PC-3 (cell line): ENCODE measurements at regions not wholly inside any gene's neighbourhood (a gene's known extent, or its start where the extent isn't known, plus 50 kb on each side); places are given as distances from the start of the nearest gene placed in this dataset.

ENCODE experiments used
- ATAC-seq: fragments of 200-7000 bp; cut with Tn5 transposase; 2 replicates; pipeline ENCODE4 v1.9.1; 2020; ENCODE audit warnings: mild to moderate bottlenecking, moderate library complexity
- BruUV-seq: library from RNA; stranded (reverse); fragments of 400-500 nt; replicated peaks from 2 replicates; lab custom pipeline; 2021; lab: Mats Ljungman, UMichigan
- CTCF ChIA-PET: fragments of 300-600 bp; sonication (Branson Sonifier 250); formaldehyde crosslinking; loops from one replicate; lab custom pipeline; 2022; ENCODE audit warnings: antibody characterized with exemption; lab: Charles Lee
- POLR2A ChIA-PET: fragments of 300-600 bp; sonication (Branson Sonifier 250); formaldehyde crosslinking; loops from one replicate; lab custom pipeline; 2022; ENCODE audit warnings: antibody characterized with exemption; ENCODE audit not compliant: unreplicated experiment; lab: Charles Lee
- DNase-seq: peaks from one replicate; pipeline ENCODE4 v3.0.0-alpha.2; 2015
- H2AFZ ChIP-seq: fragments of 300-600 bp; sonication (generic); 2 replicates; pipeline ENCODE4 v1.6.0; 2016; ENCODE audit warnings: antibody characterized with exemption, low read length
- H3F3A ChIP-seq: fragments of 300-600 bp; sonication (generic); one replicate; pipeline ENCODE4 v1.6.0; 2017; ENCODE audit warnings: antibody characterized with exemption, low read length, control low read depth, mild to moderate bottlenecking; ENCODE audit not compliant: unreplicated experiment
- H3K27ac ChIP-seq: fragments of 300-600 bp; sonication (generic); 2 replicates; pipeline ENCODE4 v1.5.1; 2016; ENCODE audit warnings: mild to moderate bottlenecking, low read length
- H3K27me3 ChIP-seq: fragments of 300-600 bp; sonication (generic); 2 replicates; pipeline ENCODE4 v1.6.1; 2016; ENCODE audit warnings: low read length, mixed read lengths
- H3K36me3 ChIP-seq: fragments of 300-600 bp; sonication (generic); 2 replicates; pipeline ENCODE4 v1.6.1; 2016; ENCODE audit warnings: low read depth, mixed run types, low read length, mixed read lengths
- H3K4me1 ChIP-seq: fragments of 300-600 bp; sonication (generic); 2 replicates; pipeline ENCODE4 v1.5.1; 2016; ENCODE audit warnings: low read length; ENCODE audit not compliant: insufficient read depth
- H3K4me2 ChIP-seq: fragments of 300-600 bp; sonication (generic); 2 replicates; pipeline ENCODE4 v1.6.0; 2016; ENCODE audit warnings: low read length
- H3K4me3 ChIP-seq: fragments of 300-600 bp; sonication (generic); 2 replicates; pipeline ENCODE4 v1.5.1; 2016; ENCODE audit warnings: mild to moderate bottlenecking, low read length, mixed read lengths
- H3K79me2 ChIP-seq: fragments of 300-600 bp; sonication (generic); 2 replicates; pipeline ENCODE4 v1.6.1; 2017; ENCODE audit warnings: low read length, mixed read lengths
- H3K9ac ChIP-seq: fragments of 300-600 bp; sonication (generic); 2 replicates; pipeline ENCODE4 v1.6.0; 2016; ENCODE audit warnings: mild to moderate bottlenecking, low read length
- H3K9me2 ChIP-seq: fragments of 300-600 bp; sonication (generic); replicated peaks from 2 replicates; pipeline ENCODE4 v1.6.1; 2016; ENCODE audit warnings: mixed run types, low read length, mixed read lengths
- H3K9me3 ChIP-seq: fragments of 300-600 bp; sonication (generic); 2 replicates; pipeline ENCODE4 v1.6.1; 2016; ENCODE audit warnings: low read length, mixed read lengths
- H4K20me1 ChIP-seq: fragments of 300-600 bp; sonication (generic); 2 replicates; pipeline ENCODE4 v1.6.1; 2016; ENCODE audit warnings: low read length, mixed read lengths
- CTCF ChIP-seq: fragments of 300-600 bp; sonication (generic); conservative IDR thresholded peaks from 2 replicates; pipeline ENCODE4 v1.5.1; 2017; ENCODE audit warnings: antibody characterized with exemption, low read depth, mild to moderate bottlenecking, low read length
- EZH2 ChIP-seq: fragments of 300-600 bp; sonication (generic); IDR thresholded peaks from one replicate; pipeline ENCODE4 v1.6.1; 2017; ENCODE audit warnings: antibody characterized with exemption, mild to moderate bottlenecking, low read length; ENCODE audit not compliant: unreplicated experiment
- EZH2phosphoT487 ChIP-seq: fragments of 300-600 bp; sonication (generic); IDR thresholded peaks from 2 replicates; pipeline ENCODE4 v1.6.1; 2018; ENCODE audit warnings: mild to moderate bottlenecking, antibody characterized with exemption, low read length, borderline replicate concordance
- intact Hi-C: fragments of 100-400 bp; cut with micrococcal nuclease; formaldehyde crosslinking; loops from 2 replicates; pipeline ENCODE4 v1.9.0; 2023

GRCh38 chr6:139479433-139480222 is 105.2 kb upstream of the CITED2 start:
- TF ChIP-seq EZH2phosphoT487 (no peak), EZH2 (no peak), CTCF (no peak)
- no TSS peak for BruUV-seq
- no peak for ATAC-seq

GRCh38 chr6:139475646-139476045 is 101.2 kb upstream of the CITED2 start:
- no TSS peak for BruUV-seq
- ChIA-PET POLR2A (no interaction called here), CTCF (no interaction called here)
- no peaks in the 10 kb centered on the region for H3K4me1 ChIP-seq
- H4K20me1 ChIP-seq = no peaks in the 10 kb centered on the region
- H3K36me3 ChIP-seq = no peaks in the 10 kb centered on the region
- TF ChIP-seq EZH2 (no peak), EZH2phosphoT487 (no peak), CTCF (no peak)
- H3K4me2 ChIP-seq = no peak overlapping the region
- H3K9ac ChIP-seq = no peak overlapping the region
- H3K9me3 ChIP-seq = no peaks in the 10 kb centered on the region
- no peaks in the 10 kb centered on the region for H3K79me2 ChIP-seq
- no peak overlapping the region for H3K27ac ChIP-seq
- no peak overlapping the region for H3K4me3 ChIP-seq
- H3F3A ChIP-seq = no peaks in the 10 kb centered on the region
- no peaks in the 10 kb centered on the region for H3K27me3 ChIP-seq
- no peak for DNase-seq
- no peaks in the 10 kb centered on the region for H3K9me2 ChIP-seq
- H2AFZ ChIP-seq = no peak overlapping the region
- intact Hi-C loops = no loop called here
- ATAC-seq = no peak

More at GRCh38 chr6:139479433-139480222, 105.2 kb upstream of the CITED2 start:
- ChIA-PET POLR2A (no interaction called here), CTCF (no interaction called here)
- no peaks in the 10 kb centered on the region for H3K9me2 ChIP-seq
- intact Hi-C loops = no loop called here
- no peaks in the 10 kb centered on the region for H3F3A ChIP-seq
- H3K27ac ChIP-seq = no peak overlapping the region
- no peaks in the 10 kb centered on the region for H3K36me3 ChIP-seq
- H3K9ac ChIP-seq = no peak overlapping the region
- H3K79me2 ChIP-seq = no peaks in the 10 kb centered on the region
- no peak for DNase-seq
- no peaks in the 10 kb centered on the region for H3K9me3 ChIP-seq
- no peaks in the 10 kb centered on the region for H3K4me1 ChIP-seq
- H3K27me3 ChIP-seq = no peaks in the 10 kb centered on the region
- no peak overlapping the region for H3K4me3 ChIP-seq
- H3K4me2 ChIP-seq = no peak overlapping the region
- H2AFZ ChIP-seq = no peak overlapping the region
- H4K20me1 ChIP-seq = no peaks in the 10 kb centered on the region

- ChIA-PET CTCF (no interaction called here), POLR2A (no interaction called here)
- Histone ChIP-seq H3K27ac (no peak overlapping the region), H3K27me3 (no peaks in the 10 kb centered on the region), H4K20me1 (no peaks in the 10 kb centered on the region), H3K9me2 (no peaks in the 10 kb centered on the region), H3K36me3 (no peaks in the 10 kb centered on the region), H3K9ac (no peak overlapping the region), H2AFZ (no peak overlapping the region), H3K4me2 (no peak overlapping the region), H3K4me3 (no peak overlapping the region), H3F3A (no peaks in the 10 kb centered on the region), H3K9me3 (no peaks in the 10 kb centered on the region), H3K79me2 (no peaks in the 10 kb centered on the region), H3K4me1 (no peaks in the 10 kb centered on the region)
- no TSS peak for BruUV-seq
- TF ChIP-seq CTCF (no peak), EZH2 (no peak), EZH2phosphoT487 (no peak)
- DNase-seq = no peak
- intact Hi-C loops = no loop called here
- no peak for ATAC-seq
Measured at GRCh38 chr6:139475241-139475640, 100.8 kb upstream of the CITED2 start.
